ENCODE measurements at regions not wholly inside any gene's neighbourhood (a gene's known extent, or its start where the extent isn't known, plus 50 kb on each side); places are given as distances from the start of the nearest gene placed in this dataset.
A peak's percentile ranks its signal among the peaks of the same experiment; 100 is the strongest.
"Not testable (repeated sequence)": the region's sequence is repeated elsewhere in the genome, so short reads cannot be mapped to it uniquely, and the experiment has no call there.

DNA sequence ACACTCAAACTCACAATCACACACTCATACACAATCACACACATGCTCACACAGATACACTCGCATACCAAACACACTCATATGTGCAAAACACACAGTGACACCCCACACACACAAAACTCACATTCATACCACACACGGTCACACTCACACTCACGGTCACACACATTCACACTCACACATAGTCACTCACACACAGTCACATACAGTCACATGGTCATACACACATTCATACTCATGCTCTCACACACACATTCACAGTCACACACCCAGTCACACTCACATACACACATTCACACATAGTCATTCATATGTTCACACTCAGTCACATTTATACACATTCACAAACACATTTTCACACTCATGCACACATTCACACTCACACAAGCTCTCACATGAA, 296.0 kb upstream of the RNF32 start:
- no peak overlapping the region for H3K4me3 ChIP-seq (ENCODE audit: low read depth, low read length)
- no peak for DNase-seq (ENCODE audit: low read depth)
- TF ChIP-seq CTCF (conservative IDR thresholded peaks at IDR 0.05; ENCODE audit: low read depth, low read length) = no peak

GRCh38 chr7:156334636-156335035, 305.9 kb upstream of the RNF32 start:
- peak; percentile 1 for DNase-seq (ENCODE audit: low read depth)
- H3K4me3 ChIP-seq (ENCODE audit: low read depth, low read length) = no peak overlapping the region
- no peak for TF ChIP-seq CTCF (conservative IDR thresholded peaks at IDR 0.05; ENCODE audit: low read depth, low read length)

DNA sequence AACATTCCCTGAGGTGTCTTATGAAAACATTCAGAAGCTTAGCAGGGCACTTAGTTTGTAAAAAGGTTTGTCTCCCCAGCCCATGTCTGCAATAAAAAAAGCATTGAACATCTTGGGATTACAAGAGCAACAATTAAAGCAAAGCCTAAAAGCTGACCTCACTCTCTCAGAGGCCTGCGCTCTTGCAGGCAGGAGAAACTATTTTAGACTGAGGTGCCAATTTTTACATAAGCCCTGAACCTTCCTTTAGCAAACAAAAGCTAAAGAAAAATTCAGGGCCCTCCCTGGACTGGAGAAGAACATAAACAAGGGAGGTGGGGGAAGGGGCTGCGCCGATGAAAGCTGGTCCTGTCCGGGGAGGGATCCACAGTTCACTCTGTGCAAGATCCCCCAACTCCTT, 312.7 kb upstream of the RNF32 start:
- DNase-seq (ENCODE audit: low read depth) = no peak
- no peak overlapping the region for H3K4me3 ChIP-seq (ENCODE audit: low read depth, low read length)
- no peak for TF ChIP-seq CTCF (conservative IDR thresholded peaks at IDR 0.05; ENCODE audit: low read depth, low read length)

- no peak for DNase-seq (ENCODE audit: low read depth)
Measured at GRCh38 chr7:156327474-156327873, 313.1 kb upstream of the RNF32 start.

GRCh38 chr7:156324201-156324600, 316.4 kb upstream of the RNF32 start:
- DNase-seq (ENCODE audit: low read depth) = no peak
- TF ChIP-seq CTCF (conservative IDR thresholded peaks at IDR 0.05; ENCODE audit: low read depth, low read length) = no peak
- H3K4me3 ChIP-seq (ENCODE audit: low read depth, low read length) = no peak overlapping the region

More at GRCh38 chr7:156327474-156327873, 313.1 kb upstream of the RNF32 start:
- no peak overlapping the region for H3K4me3 ChIP-seq (ENCODE audit: low read depth, low read length)
- TF ChIP-seq CTCF (conservative IDR thresholded peaks at IDR 0.05; ENCODE audit: low read depth, low read length) = no peak

DNA sequence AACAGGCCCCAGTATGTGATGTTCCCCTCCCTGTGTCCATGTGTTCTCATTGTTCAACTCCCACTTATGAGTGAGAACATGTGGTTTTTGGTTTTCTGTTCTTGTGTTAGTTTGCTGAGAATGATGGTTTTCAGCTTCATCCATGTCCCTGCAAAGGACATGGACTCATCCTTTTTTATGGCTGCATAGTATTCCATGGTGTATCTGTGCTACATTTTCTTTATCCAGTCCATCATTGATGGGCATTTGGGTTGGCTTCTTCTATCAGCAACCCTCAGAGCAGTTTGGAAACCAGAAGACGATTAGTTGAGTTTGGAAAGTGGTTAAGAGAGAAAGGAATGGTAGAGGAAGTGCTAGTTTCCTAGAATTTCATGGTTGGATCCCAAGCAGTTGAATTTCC, 319.1 kb upstream of the RNF32 start:
- not testable (repeated sequence) for H3K4me3 ChIP-seq (ENCODE audit: low read depth, low read length); DNase-seq (ENCODE audit: low read depth)

DNA sequence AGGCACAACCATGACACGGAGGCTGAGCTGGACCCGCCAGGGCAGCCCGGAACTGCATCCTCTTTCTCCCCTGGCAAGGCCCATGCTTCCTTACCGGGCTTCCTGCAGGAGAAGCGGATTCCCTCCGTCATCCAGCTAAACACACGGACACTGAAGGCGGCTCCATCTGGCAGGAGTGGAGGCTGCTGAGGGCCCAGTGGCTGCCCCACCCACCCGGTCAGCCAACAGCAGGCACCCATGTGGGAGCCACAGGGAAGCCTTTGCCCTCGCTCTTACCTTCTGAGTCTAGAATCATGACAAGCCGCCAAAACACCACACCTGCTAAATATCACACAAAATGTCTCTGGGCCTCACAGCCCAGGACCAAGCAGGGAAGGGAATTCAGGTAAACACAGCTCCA, 321.6 kb upstream of the RNF32 start:
- no peak for DNase-seq (ENCODE audit: low read depth)
- H3K4me3 ChIP-seq (ENCODE audit: low read depth, low read length) = no peak overlapping the region
- no peak for TF ChIP-seq CTCF (conservative IDR thresholded peaks at IDR 0.05; ENCODE audit: low read depth, low read length)

- no peak for TF ChIP-seq CTCF (conservative IDR thresholded peaks at IDR 0.05; ENCODE audit: low read depth, low read length)
- DNase-seq (ENCODE audit: low read depth) = no peak
- no peak overlapping the region for H3K4me3 ChIP-seq (ENCODE audit: low read depth, low read length)
Measured at GRCh38 chr7:156318426-156318825, 322.1 kb upstream of the RNF32 start.

All from epithelial cell of proximal tubule (primary cell).